NT2/D1 (cell line): ENCODE measurements at regions not wholly inside any gene's neighbourhood (a gene's known extent, or its start where the extent isn't known, plus 50 kb on each side); places are given as distances from the start of the nearest gene placed in this dataset.

ENCODE experiments used
- DNase-seq: peaks from one replicate; pipeline ENCODE4 v3.0.0-alpha.2; 2011; ENCODE audit warnings: low read depth, low spot score
- H3K27me3 ChIP-seq: 2 replicates; pipeline ENCODE4 v1.6.0; 2011; ENCODE audit warnings: mild to moderate bottlenecking; ENCODE audit not compliant: insufficient read length, insufficient read depth
- H3K36me3 ChIP-seq: 2 replicates; pipeline ENCODE4 v1.6.1; 2011; ENCODE audit warnings: mild to moderate bottlenecking, low read length, mixed read lengths; ENCODE audit not compliant: insufficient read depth, insufficient read length
- H3K4me1 ChIP-seq: 2 replicates; pipeline ENCODE4 v1.5.1; 2011; ENCODE audit not compliant: insufficient read depth, insufficient read length
- H3K4me3 ChIP-seq: 2 replicates; pipeline ENCODE4 v1.5.1; 2011; ENCODE audit warnings: low read depth; ENCODE audit not compliant: insufficient read length
- H3K9ac ChIP-seq: 2 replicates; pipeline ENCODE4 v1.6.0; 2011; ENCODE audit warnings: low read depth; ENCODE audit not compliant: insufficient read length
- H3K9me3 ChIP-seq: 2 replicates; pipeline ENCODE4 v1.5.1; 2011; ENCODE audit warnings: mild to moderate bottlenecking, low read length; ENCODE audit not compliant: insufficient read depth
- SUZ12 ChIP-seq: IDR thresholded peaks from 2 replicates; pipeline ENCODE4 v1.6.1; 2011; ENCODE audit not compliant: insufficient read length, insufficient read depth; ENCODE audit errors: extremely low read depth
- YY1 ChIP-seq: IDR thresholded peaks from 2 replicates; pipeline ENCODE4 v1.6.1; 2011; ENCODE audit not compliant: insufficient read length, insufficient read depth
- ZNF274 ChIP-seq: IDR thresholded peaks from 2 replicates; pipeline ENCODE4 v1.6.1; 2011; ENCODE audit warnings: mild to moderate bottlenecking, low read depth, low read length

DNA sequence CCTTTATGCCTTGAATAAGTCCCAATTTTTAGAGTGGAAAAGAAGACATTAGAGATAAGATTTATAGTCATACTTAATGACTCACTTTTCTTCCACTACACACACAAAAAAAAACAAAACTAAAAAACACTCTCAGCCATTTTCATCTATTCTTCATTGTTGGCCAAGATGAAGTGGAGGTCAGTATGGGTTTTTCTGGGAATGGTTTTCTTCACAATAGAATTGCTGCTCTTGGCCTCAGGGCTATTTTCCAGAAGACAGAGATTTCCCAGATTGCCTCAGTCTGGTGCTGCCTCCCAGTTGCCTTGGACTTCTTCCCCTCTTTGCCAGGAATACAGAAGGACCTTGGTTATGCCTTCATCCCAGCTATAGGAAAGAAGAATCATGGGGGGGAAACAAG is 463.7 kb downstream of the TMEM232 start:
- no peaks in the 10 kb centered on the region for H3K36me3 ChIP-seq
- TF ChIP-seq YY1 (no peak), SUZ12 (no peak), ZNF274 (no peak)
- no peaks in the 10 kb centered on the region for H3K9me3 ChIP-seq
- H3K9ac ChIP-seq = no peak overlapping the region
- H3K4me1 ChIP-seq = no peaks in the 10 kb centered on the region
- no peaks in the 10 kb centered on the region for H3K27me3 ChIP-seq
- DNase-seq = no peak
- H3K4me3 ChIP-seq = no peak overlapping the region

DNA sequence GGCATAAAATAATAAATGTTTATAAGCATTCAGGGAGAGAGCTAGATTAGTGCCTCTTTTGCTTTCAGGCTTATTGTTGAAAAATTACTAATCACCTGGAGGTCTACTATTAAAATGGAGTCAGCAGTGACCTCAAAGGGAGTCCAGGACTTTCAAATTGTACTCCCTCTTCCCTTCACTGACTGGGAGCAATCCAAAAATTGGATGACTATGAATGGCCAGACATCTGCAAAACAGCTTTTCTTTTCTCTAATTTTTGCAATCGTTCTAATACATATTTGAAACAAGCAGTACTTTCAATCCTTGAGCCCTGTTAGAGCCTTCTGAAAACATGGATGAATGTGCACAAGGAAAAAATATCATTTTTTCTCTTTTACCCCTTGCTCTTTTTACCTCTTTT is 461.8 kb downstream of the TMEM232 start:
- H3K36me3 ChIP-seq = no peaks in the 10 kb centered on the region
- TF ChIP-seq YY1 (no peak), SUZ12 (no peak), ZNF274 (no peak)
- H3K27me3 ChIP-seq = no peaks in the 10 kb centered on the region

GRCh38 chr5:110265162-110265561 is 461.3 kb downstream of the TMEM232 start:
- Histone ChIP-seq H3K36me3 (no peaks in the 10 kb centered on the region), H3K4me1 (no peaks in the 10 kb centered on the region), H3K27me3 (no peaks in the 10 kb centered on the region), H3K9me3 (no peaks in the 10 kb centered on the region), H3K4me3 (no peak overlapping the region), H3K9ac (no peak overlapping the region)
- no peak for DNase-seq
- TF ChIP-seq YY1 = no peak
- no peak for TF ChIP-seq ZNF274
- TF ChIP-seq SUZ12 = no peak

More for the DNA sequence above, 461.8 kb downstream of the TMEM232 start:
- Histone ChIP-seq H3K9me3 (no peaks in the 10 kb centered on the region), H3K4me3 (no peak overlapping the region), H3K9ac (no peak overlapping the region), H3K4me1 (no peaks in the 10 kb centered on the region)
- no peak for DNase-seq

- Histone ChIP-seq H3K27me3 (no peaks in the 10 kb centered on the region), H3K9ac (no peak overlapping the region), H3K9me3 (no peaks in the 10 kb centered on the region), H3K4me3 (no peak overlapping the region), H3K36me3 (no peaks in the 10 kb centered on the region), H3K4me1 (no peaks in the 10 kb centered on the region)
- no peak for DNase-seq
- TF ChIP-seq ZNF274 (no peak), SUZ12 (no peak), YY1 (no peak)
Measured at GRCh38 chr5:110267714-110268113, 458.8 kb downstream of the TMEM232 start.

DNA sequence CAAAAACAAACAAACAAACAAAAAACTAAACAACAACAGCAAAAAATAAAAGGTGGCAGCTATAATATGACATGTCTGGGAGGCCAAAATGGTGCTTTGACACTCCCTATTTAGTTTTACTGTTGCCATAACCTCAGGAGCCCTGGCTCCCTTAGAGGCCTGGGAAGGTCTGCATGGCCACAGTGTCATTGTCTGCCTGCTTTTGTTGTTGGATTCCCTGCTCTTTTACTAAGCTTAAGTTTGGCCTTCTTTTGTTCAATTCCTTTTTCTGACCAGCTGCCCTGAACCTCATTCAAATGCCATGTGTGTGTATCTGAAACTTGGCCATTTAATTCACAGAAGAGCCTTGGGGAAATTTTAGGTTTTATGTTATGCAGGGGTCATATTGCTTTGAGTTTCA is 458.2 kb downstream of the TMEM232 start:
- TF ChIP-seq SUZ12 = no peak
- TF ChIP-seq ZNF274 = no peak
- no peak for TF ChIP-seq YY1

DNA sequence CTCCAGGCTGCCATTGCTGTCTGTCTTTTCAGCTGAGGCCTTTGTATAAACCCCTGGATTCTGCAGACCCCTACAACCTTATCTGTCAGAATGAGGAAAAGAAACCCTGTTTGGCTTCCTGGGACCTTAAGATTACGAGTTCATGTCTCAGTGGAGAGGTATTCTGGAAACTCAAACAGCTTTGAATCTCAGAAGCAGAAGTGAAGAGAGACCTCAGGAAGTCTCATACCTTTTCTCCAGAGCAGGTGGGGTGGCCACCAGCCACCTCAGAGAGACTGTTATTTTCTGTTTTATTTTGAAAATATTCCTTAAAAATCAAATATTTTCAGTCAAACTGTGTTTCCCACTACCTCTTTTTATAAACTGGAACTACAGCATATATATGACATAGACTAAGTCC is 457.5 kb downstream of the TMEM232 start:
- TF ChIP-seq ZNF274 (no peak), YY1 (no peak), SUZ12 (no peak)
- no peak for DNase-seq
- no peaks in the 10 kb centered on the region for H3K4me1 ChIP-seq
- H3K9ac ChIP-seq = no peak overlapping the region
- no peak overlapping the region for H3K4me3 ChIP-seq
- no peaks in the 10 kb centered on the region for H3K9me3 ChIP-seq
- H3K27me3 ChIP-seq = no peaks in the 10 kb centered on the region
- no peaks in the 10 kb centered on the region for H3K36me3 ChIP-seq

More for the DNA sequence above, 458.2 kb downstream of the TMEM232 start:
- no peak overlapping the region for H3K4me3 ChIP-seq
- no peak overlapping the region for H3K9ac ChIP-seq
- no peak for DNase-seq
- H3K27me3 ChIP-seq = no peaks in the 10 kb centered on the region
- no peaks in the 10 kb centered on the region for H3K4me1 ChIP-seq
- H3K36me3 ChIP-seq = no peaks in the 10 kb centered on the region
- no peaks in the 10 kb centered on the region for H3K9me3 ChIP-seq

GRCh38 chr5:110269478-110270142 is 456.9 kb downstream of the TMEM232 start:
- TF ChIP-seq YY1 (no peak), ZNF274 (no peak), SUZ12 (no peak)
- Histone ChIP-seq H3K4me1 (no peaks in the 10 kb centered on the region), H3K4me3 (no peak overlapping the region), H3K27me3 (no peaks in the 10 kb centered on the region), H3K36me3 (no peaks in the 10 kb centered on the region), H3K9ac (no peak overlapping the region), H3K9me3 (no peaks in the 10 kb centered on the region)
- no peak for DNase-seq
